Prostate gland (tissue), 2 donors: ENCODE measurements at regions not wholly inside any gene's neighbourhood (a gene's known extent, or its start where the extent isn't known, plus 50 kb on each side); places are given as distances from the start of the nearest gene placed in this dataset.

Experiments used
- POLR2A ChIP-seq: fragments of 450-650 bp; IDR thresholded peaks from one replicate; pipeline ENCODE4 v1.6.1; 2016; ENCODE audit warnings: antibody characterized with exemption, mild to moderate bottlenecking
- POLR2AphosphoS5 ChIP-seq: sonication (generic); formaldehyde crosslinking; IDR thresholded peaks from one replicate; pipeline ENCODE4 v1.6.1; 2017; ENCODE audit warnings: antibody characterized with exemption
- TF ChIP-seq, protein P1 (sequence below), 4 experiments: fragments of 200-600 bp in 2 of 4; fragments of 450-650 bp in 2 of 4; sonication (generic) in 2 of 4; IDR thresholded peaks; 1 replicate in 3 of 4; 2 replicates in 1 of 4; pipeline ENCODE4 v1.5.1; 2016 to 2019; ENCODE audit warnings: antibody characterized with exemption in 4 of 4, mild to moderate bottlenecking in 2 of 4, moderate library complexity in 2 of 4

DNA sequence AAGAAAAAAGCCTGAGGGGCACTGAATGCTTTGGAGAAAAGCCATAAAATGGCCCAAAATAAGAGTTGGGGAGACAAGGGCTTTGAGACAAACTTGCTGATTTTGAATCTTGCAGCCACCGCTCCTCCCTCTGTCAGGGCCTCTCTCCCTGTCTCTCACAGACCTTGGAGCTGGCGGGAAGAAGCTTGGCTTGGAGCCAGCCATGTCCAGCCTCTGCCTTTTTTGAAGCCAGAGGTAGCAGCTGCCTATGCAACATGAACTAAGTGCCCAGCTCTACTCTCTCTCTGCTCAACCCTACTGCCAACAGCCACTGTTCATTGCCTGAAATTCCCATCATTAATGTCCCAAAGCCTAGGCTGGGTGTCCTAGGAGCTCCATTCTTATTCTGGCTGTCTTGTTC lies 63.7 kb upstream of the CTNNBL1 start:
- TF ChIP-seq POLR2A (no peak), POLR2AphosphoS5 (no peak)
- TF ChIP-seq, protein P1, sequence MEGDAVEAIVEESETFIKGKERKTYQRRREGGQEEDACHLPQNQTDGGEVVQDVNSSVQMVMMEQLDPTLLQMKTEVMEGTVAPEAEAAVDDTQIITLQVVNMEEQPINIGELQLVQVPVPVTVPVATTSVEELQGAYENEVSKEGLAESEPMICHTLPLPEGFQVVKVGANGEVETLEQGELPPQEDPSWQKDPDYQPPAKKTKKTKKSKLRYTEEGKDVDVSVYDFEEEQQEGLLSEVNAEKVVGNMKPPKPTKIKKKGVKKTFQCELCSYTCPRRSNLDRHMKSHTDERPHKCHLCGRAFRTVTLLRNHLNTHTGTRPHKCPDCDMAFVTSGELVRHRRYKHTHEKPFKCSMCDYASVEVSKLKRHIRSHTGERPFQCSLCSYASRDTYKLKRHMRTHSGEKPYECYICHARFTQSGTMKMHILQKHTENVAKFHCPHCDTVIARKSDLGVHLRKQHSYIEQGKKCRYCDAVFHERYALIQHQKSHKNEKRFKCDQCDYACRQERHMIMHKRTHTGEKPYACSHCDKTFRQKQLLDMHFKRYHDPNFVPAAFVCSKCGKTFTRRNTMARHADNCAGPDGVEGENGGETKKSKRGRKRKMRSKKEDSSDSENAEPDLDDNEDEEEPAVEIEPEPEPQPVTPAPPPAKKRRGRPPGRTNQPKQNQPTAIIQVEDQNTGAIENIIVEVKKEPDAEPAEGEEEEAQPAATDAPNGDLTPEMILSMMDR (IDR thresholded peaks at IDR 0.05): no peak
